NOMO-1 (cell line): ENCODE measurements at regions not wholly inside any gene's neighbourhood (a gene's known extent, or its start where the extent isn't known, plus 50 kb on each side); places are given as distances from the start of the nearest gene placed in this dataset.
A peak's percentile ranks its signal among the peaks of the same experiment; 100 is the strongest.
"Not testable (repeated sequence)": the region's sequence is repeated elsewhere in the genome, so short reads cannot be mapped to it uniquely, and the experiment has no call there.

Experiments
- DNase-seq, 2 experiments: peaks; one replicate each; lab custom pipeline; 2025; ENCODE audit not compliant: unreplicated experiment in 2 of 2; lab: John Stamatoyannopoulos, UW

- DNase-seq: no peak
These were observed 68.3 kb downstream of the ALG10B start for GRCh38 chr12:38384816-38385378.

- DNase-seq: no peak
These were observed 68.9 kb downstream of the ALG10B start for GRCh38 chr12:38385486-38385885.

GRCh38 chr12:38386205-38386985 is 69.8 kb downstream of the ALG10B start:
- DNase-seq: peak; percentile 40 to 78

GRCh38 chr12:38389614-38390013 is 73.0 kb downstream of the ALG10B start:
- no peak for DNase-seq

GRCh38 chr12:38391007-38391406 is 74.4 kb downstream of the ALG10B start:
- no peak for DNase-seq

GRCh38 chr12:38392554-38393144 is 76.1 kb downstream of the ALG10B start:
- DNase-seq: peak; percentile 84 to 97

- no peak for DNase-seq
These were observed 83.2 kb downstream of the ALG10B start for GRCh38 chr12:38399711-38400206.

GRCh38 chr12:38402811-38403210 is 86.2 kb downstream of the ALG10B start:
- no peak for DNase-seq

- no peak for DNase-seq
These were observed 92.9 kb downstream of the ALG10B start for GRCh38 chr12:38409511-38409910.

- DNase-seq: peak; percentile 66 to 88
These were observed 94.9 kb downstream of the ALG10B start for GRCh38 chr12:38411426-38411825.

- DNase-seq: no peak
These were observed 95.4 kb downstream of the ALG10B start for GRCh38 chr12:38411946-38412345.

- peak in 1 of 2 experiments; percentile 1 for DNase-seq
These were observed 100.5 kb downstream of the ALG10B start for GRCh38 chr12:38417101-38417500.

GRCh38 chr12:38424436-38424835 is 107.9 kb downstream of the ALG10B start:
- no peak for DNase-seq

- no peak for DNase-seq
These were observed 110.9 kb downstream of the ALG10B start for GRCh38 chr12:38427442-38427841.

GRCh38 chr12:38431921-38432320 is 115.3 kb downstream of the ALG10B start:
- DNase-seq: no peak

GRCh38 chr12:38441871-38442281 is 125.3 kb downstream of the ALG10B start:
- DNase-seq: not testable (repeated sequence)

- DNase-seq: no peak
These were observed 128.5 kb downstream of the ALG10B start for GRCh38 chr12:38445040-38445439.

GRCh38 chr12:38448991-38449390 is 132.4 kb downstream of the ALG10B start:
- no peak for DNase-seq

- no peak for DNase-seq
These were observed 140.1 kb downstream of the ALG10B start for GRCh38 chr12:38456537-38457120.

- DNase-seq: no peak
These were observed 148.4 kb downstream of the ALG10B start for GRCh38 chr12:38465020-38465419.

GRCh38 chr12:38469715-38470114 is 153.1 kb downstream of the ALG10B start:
- no peak for DNase-seq
